DMS153 treated with DMSO at 0.1 percent for 48 hours (cell line): ENCODE measurements at regions not wholly inside any gene's neighbourhood (a gene's known extent, or its start where the extent isn't known, plus 50 kb on each side); places are given as distances from the start of the nearest gene placed in this dataset.
"Not testable (repeated sequence)": the region's sequence is repeated elsewhere in the genome, so short reads cannot be mapped to it uniquely, and the experiment has no call there.

Experiments used
- DNase-seq: peaks from one replicate; lab custom pipeline; 2025; ENCODE audit not compliant: unreplicated experiment; lab: John Stamatoyannopoulos, UW

DNA sequence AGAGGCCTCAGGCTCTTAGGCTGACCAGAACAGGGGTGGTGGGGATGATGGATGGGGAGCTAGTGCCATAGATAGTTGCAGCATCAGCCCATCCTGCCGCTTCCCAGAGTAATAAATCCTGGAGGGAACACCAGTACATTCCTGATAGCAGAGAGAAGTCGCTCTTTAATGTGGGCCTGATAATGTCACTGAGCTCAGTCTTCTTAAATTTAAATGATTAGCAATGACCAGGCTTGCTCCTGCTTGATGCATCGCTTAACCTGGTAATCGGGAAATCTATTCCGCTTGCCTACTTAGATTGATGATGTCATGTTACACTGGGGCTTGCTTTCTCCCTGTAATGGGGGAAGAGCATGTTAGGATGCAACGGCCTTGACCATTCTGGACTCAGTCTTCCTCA is 218.6 kb upstream of the PLXNA2 start:
- no peak for DNase-seq

DNA sequence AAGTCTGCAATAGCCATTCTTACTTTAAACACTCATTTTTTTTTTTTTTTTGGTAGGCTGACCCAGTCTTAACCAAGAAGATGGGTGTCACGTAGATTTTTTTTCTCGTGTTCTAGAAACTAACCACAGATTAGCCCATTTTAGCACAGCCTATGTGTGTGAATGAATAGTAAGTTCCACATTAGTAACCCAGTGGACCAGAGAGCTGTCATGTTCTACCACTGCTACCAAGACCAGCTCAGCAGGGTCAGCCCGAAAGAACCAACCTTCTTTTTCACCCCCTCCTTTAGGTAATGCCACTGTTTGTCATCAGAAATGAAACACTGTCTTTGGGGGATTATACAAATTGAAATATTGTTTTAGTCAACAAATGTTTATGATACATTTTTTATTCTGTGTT is 221.1 kb upstream of the PLXNA2 start:
- DNase-seq = no peak

DNA sequence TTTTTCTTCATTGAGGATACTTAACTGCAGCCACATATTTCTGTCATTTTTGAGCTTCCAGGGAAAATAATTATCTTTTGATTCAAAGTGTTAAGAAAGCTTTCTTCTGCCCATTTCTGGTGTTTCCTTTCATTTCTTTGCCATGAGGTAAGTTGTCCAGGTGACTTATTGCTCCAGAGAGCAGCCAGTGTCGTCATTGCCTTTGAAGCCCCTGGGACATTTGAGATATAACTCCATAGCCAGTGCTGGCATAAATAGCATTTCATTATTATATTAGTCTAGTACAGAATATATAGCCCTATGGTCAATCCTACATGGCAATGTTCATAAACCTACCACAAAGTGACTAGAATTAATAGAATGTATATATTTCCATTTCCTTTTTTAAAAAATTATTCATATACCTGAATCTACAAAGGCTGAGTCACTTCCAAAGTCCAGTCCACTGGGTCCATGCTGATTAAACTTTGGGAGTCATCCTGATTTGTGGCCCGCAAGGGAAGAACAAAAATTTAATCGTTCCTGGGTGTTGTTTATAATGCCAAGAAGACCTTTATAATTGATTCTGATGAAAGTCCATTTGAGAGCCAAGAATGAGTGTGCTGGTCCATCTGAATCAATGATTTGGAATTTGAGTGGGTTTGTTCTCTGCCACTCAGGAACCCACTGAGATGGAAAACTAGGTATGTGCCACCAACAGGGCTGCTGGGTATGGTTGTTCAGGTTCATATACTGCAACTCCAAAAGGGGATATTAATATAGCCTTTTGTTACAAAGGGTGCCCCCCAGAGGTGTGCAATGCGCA is 221.8 kb upstream of the PLXNA2 start:
- no peak for DNase-seq

DNA sequence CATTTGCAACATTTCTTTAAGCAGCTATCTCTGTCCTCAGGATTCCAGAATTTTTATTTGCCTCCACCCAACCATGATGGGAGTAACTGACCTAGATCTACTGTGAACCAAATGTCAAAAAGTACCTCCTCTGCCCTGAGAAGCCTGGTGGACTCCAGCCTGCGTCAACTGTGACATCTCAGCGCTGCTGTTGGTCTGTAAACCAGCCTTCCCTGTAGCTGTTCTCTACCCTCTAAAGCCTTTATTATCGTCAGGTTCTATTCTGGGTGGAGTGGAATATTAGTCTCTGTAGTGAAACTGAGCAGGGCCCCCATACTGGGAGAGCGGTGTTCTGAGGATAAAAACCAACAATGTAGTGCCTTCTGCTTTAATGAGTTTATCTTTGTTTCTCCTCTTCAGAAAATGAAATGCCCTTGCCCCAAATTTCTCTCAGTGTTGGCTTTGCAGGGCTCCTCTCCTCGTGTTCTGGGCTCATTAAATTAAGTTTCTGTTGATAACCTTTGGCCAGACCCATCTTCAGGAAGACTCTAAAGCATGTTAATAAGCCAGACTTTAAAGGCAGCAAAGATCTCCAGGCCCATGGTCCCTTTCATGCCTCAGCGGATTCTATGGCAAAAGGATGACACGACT is 223.1 kb upstream of the PLXNA2 start:
- DNase-seq = no peak

DNA sequence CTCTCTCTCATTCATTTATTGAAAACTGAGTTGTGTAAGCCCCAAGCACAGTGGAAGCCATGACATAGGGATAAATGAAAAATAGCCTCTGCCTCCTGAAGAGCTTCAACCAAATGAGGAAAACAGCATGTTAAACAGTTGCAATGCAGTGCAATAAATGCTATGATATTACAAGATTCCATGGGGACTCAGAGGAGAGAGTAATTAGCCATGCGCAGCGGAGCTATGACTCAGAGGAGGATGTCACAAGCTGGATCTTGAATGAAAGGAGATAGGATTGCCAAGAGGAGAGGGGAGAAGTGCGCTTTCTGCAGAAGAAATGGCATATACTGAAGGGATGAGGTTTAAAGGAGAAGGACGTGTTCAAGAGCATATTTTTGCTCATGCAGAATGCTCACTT is 231.3 kb upstream of the PLXNA2 start:
- no peak for DNase-seq

DNA sequence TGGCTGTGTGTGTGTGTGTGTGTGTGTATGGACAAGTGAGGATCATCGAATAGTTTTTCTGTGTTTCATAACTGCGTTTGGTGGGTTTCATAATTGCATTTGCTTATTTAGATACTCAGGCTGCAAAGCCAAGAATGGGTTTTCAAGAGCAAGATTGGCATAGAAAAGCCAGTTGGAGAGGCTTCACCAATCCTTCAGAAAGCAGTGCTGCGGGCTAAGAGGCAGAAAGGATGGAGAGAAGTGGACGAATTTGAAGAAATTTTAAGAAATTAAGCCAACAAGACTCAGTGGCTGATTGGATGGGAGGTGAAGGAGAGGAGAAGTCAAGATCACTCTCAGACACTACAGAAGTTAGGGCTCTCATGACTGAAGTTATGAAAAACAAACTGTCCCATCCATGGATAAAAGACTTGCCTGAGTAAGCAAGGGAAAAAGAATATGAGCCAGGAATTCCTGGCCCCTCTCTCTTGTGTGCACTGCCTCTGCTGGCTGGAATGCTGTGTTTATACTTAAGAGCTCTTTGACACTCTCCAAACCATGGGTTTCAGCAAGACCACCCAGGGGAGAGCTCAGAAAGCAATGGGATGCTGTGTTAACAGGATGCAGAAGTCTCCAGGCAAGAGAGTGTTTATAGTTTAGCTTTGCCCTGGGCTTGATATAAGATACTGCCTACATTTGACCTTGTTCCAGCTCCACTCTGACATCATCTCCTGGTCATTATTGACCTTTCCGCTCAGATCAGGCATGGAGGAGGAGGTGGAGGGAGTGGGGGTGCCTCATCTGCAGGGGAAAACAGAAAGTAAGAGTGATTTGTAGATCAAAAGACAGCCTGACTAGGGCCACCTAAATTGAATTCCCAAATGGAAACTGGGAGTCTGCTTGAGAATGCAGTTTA is 232.0 kb upstream of the PLXNA2 start:
- DNase-seq = no peak

DNA sequence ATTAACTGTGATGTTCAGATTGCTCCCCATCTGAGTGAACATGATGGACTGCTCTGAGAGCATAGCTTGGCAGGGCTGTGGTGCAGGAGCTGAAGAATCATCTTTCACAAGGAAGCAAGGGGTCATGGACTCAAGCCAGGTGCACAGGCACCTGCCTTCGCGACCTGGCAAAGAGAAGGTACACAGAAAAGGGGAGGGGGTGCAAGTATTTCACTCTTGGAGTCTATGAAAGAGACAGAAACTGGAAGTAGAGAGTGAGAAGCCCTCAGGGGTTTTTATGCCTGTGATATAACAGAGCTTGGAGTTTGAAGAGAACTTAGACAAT is 232.6 kb upstream of the PLXNA2 start:
- DNase-seq = peak; percentile 52

DNA sequence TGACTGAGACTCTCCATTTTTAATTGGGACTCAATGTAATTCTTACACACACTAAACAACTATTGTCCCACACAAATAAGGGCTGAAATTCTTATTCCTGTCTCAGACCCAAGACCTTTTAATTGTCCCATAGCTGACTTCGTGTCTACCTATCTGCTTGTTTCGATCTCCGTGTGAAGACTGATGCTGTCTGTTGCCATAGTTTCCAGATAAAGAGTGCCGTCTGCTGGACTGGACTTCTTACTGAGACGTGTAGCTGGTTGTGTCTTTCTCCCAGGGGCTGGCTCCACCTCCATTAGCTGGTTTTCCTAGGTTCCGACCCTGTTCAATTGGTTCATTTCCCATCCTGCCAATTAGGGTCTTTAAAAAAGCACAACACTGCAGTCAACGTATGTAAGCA is 235.3 kb upstream of the PLXNA2 start:
- DNase-seq = no peak

DNA sequence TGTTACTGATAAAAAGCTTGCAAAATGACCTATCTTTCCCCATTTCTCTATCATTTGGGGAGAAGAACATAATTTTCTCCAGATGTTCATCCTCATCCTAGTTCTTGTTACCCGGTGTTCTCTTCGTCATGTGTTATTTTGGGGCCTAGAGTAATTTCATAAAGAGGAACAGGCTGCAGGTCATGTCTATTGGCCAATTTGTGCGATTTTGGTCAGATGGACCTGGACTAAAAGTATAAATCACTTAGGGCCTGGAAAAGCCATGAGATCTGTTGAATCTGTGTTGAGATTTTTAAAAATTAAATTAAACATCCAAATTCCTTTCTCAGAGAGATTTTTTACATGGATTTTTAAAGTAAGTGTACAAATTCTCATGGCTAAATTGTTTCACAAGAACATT is 241.3 kb upstream of the PLXNA2 start:
- DNase-seq = no peak

DNA sequence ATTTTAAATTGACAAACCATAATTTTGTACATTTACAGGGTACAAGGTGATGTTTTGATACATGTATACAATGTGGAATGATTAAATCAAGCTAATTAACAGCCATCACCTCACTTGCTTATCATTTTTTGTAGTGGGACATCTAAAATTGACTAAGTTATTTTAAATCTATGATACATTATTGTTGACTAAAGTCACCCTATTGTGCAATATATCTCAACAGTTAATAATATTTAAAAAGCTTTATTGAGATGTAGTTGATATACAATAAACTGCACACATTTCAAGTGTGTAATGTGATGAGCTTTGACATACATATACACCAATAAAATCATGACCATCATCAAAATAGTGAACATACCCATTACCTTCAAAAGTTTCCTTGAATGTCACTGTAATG is 242.5 kb upstream of the PLXNA2 start:
- no peak for DNase-seq

DNA sequence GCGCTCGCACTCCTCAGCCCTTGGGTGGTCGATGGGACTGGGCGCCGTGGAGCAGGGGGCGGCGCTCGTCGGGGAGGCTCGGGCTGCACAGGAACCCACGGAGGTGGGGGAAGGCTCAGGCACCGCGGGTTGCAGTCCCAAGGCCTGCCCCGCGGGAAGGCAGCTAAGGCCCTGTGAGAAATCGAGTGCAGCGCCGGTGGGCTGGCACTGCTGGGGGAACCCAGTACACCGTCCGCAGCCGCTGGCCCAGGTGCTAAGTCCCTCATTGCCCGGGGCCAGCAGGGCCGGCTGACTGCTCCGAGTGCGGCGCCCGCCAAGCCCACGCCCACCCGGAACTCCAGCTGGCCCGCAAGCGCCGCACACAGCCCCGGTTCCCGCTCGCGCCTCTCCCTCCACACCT is 244.2 kb upstream of the PLXNA2 start:
- DNase-seq = not testable (repeated sequence)

DNA sequence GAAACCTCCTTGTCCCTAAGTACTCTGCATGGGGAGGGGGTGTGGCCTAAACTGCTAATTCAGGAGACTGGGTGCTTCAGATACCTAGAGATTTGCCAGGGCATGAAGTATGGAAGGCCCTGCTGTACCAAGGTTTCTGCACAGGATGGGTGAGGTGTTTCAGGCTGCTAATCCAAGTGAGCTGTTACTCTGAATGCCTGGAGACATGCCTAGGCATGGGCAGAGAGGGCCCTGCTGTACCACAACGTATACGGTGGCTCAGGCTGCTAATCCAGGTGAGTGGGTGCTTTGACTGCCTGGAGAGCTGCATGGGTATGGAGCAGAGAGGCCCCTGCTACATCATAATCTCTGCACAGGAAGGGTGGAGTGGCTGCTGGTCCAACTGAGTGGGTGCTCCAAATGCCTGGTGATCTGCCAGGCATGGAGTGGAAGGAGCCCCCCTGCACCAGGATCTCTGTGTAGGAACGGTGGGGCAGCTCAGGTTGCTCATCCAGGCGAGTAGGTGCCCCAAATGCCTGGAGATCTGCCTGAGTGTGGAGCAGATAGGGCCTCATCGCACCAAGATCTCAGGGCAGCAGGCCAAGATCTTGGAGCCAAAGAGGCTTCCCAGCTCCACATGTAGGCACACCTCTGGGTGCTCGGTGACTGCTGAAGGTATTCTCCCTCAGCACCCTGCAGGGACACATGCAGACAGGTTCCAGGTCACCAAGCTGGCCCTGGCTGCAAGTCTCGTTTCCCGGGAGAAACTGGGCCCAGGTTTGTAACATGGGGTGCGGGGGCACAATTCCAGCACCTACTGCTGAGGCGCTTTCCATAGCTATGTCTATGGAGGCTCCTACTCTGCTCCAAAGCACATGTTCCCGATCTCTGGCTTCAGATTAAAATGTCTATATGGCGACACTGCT is 252.5 kb upstream of the PLXNA2 start:
- no peak for DNase-seq

DNA sequence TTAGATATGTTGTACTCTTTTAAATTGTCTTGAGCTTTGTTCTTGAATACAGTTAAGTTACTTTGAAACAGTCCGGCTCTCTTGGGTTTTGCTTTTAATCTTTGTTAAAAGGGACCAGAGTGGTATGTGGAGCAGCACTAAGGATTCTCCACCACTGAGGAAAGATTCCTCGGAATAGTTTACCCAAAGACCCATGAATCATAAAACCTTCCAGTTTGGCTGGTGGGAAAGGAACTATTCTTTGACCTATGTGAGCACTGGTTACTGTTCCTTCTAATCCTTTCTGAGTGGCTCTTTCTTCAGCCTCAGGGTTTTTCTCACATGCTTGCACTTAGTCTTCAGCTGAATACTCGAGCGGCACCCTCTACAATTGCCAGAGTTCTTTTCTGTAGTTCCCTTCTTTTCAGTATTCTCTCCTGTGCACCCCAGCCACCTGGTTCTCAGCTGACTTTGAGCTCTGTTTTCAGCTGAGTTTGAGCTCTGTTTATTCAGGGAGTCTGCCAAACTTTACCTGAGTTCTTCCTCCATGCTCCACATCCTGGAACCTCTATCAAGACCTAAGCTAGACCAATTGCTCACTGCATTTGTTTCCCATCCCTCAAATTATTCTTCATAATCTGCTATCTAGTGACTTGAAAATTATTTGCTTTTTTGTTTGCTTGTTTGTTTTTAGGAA is 253.8 kb upstream of the PLXNA2 start:
- no peak for DNase-seq

DNA sequence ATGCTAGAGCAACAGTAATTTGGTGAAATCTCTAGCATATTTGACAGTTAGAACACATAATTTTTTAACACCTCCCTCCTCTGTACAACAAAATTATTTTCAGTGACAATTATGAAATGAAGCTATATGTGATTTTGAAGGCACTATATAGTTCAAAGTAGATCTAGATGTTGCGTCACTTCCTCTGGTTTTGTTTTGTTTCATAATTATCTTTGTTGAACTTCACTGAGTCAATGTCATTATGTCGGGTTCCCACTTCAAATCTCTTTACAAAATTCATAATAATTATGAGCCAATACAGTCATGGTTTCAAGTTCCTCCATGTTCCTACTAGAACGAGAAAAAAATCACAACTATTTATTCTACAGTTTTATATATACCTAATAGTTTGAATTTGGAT is 254.8 kb upstream of the PLXNA2 start:
- no peak for DNase-seq

DNA sequence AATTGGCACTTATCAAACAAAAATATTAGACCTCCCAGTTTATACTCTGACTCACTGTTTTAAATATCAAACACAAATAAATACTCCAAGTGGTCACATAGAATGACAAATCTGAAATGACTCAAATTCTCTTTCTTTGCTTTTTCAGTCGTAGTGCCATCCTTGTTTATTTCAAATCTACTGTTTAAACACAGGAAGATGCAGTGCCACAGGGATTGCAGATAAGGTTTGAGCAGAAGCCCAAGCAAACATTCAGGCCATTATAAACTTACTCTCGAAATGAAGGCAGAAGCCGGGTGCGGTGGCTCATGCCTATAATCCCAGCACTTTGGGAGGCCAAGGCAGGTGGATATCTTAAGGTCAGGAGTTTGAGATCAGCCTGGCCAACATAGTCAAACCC is 255.4 kb upstream of the PLXNA2 start:
- no peak for DNase-seq

DNA sequence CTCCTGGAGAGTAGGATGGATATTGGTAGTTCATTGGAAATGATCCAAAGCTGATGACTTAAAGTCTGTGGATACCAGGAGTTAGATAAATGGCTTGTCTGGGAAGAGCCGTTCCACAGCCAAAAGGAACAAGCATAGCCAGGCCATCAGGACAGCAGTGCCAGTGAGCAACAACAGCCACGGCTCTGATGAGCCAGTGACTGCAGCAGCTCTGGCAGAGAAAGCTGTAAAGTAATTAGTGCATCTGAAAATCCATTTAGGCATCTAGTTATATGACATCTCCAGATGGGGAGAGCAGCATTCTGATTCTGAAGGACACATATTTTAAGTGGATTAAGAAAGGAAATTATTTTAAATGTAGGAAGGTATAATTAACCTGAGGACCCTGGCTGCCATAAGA is 256.2 kb upstream of the PLXNA2 start:
- DNase-seq = no peak

DNA sequence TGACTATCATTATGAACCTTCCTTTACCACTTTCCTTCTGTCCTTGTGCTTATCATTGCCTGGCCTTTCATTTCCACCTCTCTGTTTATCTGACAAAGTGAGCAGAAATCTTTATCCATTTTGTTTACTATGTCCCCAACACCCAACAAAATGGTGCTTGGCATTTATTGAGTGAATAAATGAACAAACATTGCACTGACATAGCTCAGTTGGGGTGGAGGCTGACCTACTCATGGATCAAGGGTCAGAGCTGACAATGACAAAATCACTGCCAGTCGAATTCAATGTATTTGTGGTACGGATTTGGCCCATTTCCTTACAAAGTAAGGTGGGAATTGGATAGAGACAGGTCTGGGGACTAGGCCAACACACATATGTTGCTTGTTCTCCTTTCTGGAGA is 257.4 kb upstream of the PLXNA2 start:
- DNase-seq = no peak

DNA sequence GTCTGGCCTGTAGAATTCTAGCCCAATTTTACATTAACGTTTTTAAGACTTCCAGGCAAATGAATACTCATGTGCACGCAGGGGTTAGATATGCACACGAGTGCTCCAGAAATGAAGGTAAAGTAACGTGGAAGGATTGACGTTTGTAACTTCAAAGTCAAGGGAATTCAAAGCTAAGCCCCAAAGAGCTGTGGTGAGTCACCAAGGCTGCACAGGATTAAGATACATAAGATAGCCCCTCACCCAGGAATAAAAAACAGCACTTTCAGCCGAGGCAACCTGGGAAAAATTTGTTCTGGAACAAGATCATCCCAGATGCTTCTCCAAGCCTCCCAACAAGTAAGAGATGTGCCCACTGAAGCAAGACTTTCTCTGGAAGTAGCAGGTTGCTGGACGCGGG is 259.6 kb upstream of the PLXNA2 start:
- no peak for DNase-seq

DNA sequence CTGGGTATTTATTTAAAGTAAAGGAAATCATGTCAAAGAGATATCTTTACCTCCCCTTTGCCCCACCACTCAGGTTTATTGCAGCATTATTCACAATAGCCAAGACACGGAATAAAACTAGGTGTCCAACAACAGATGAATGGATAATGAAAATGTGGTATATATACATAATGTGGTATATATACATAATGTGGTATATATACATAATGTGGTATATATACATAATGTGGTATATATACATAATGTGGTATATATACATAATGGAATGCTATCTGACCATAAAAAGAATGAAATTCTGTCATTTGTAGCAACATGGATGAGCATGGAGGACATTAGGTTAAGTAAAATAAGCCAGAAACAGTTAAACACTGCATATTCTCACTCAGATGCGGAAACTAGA is 262.6 kb upstream of the PLXNA2 start:
- no peak for DNase-seq

DNA sequence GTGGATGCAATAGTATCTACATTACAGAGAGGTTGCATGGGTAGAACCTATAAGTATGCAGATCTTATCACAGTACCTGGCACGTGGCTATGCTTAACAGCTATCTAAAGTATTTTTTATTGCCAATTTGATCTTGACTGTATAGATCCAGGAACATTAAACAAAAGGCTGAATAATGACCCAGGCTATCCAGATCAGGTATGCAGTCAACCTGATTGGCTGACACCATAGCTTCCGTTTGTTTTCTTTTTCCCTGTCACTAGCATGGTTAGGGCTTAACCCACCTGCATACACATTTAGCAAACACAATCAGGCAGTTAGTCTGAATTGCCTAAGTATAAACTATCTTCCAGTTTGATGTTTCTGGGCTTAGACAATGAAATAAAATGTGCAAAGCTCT is 264.9 kb upstream of the PLXNA2 start:
- peak; percentile 52 for DNase-seq
